Panc1 (cell line): ENCODE measurements at regions not wholly inside any gene's neighbourhood (a gene's known extent, or its start where the extent isn't known, plus 50 kb on each side); places are given as distances from the start of the nearest gene placed in this dataset.

ENCODE experiments used
- ATAC-seq: fragments of 200-7000 bp; cut with Tn5 transposase; 2 replicates; pipeline ENCODE4 v1.9.1; 2020; ENCODE audit warnings: mild to moderate bottlenecking, moderate library complexity
- BruUV-seq: library from RNA; stranded (reverse); fragments of 400-500 nt; replicated peaks from 2 replicates; lab custom pipeline; 2021; lab: Mats Ljungman, UMichigan
- CTCF ChIA-PET: fragments of 300-600 bp; sonication (Branson Sonifier 250); formaldehyde crosslinking; loops from one replicate; lab custom pipeline; 2022; ENCODE audit warnings: antibody characterized with exemption; lab: Charles Lee
- POLR2A ChIA-PET: fragments of 300-600 bp; sonication (Branson Sonifier 250); formaldehyde crosslinking; loops from one replicate; lab custom pipeline; 2022; ENCODE audit warnings: antibody characterized with exemption; lab: Charles Lee
- DNase-seq: peaks from one replicate; pipeline ENCODE4 v3.0.0-alpha.2; 2010; ENCODE audit warnings: low read depth, low spot score
- H3K27ac ChIP-seq: 2 replicates; pipeline ENCODE4 v1.5.1; 2011; ENCODE audit warnings: mild to moderate bottlenecking, low read length, inconsistent platforms
- H3K27me3 ChIP-seq: fragments of 200-500 bp; sonication (Bioruptor generic); 2 replicates; pipeline ENCODE4 v1.6.0; 2014; ENCODE audit warnings: low read length, inconsistent platforms; ENCODE audit not compliant: control insufficient read depth, insufficient read depth
- H3K36me3 ChIP-seq: fragments of 200-500 bp; sonication (Bioruptor generic); 2 replicates; pipeline ENCODE4 v1.5.1; 2014; ENCODE audit warnings: inconsistent platforms, mild to moderate bottlenecking, low read length, moderate library complexity; ENCODE audit not compliant: control insufficient read depth, insufficient read depth
- H3K4me1 ChIP-seq: 2 replicates; pipeline ENCODE4 v1.5.1; 2011; ENCODE audit warnings: inconsistent platforms, mild to moderate bottlenecking, low read length, moderate library complexity; ENCODE audit not compliant: control insufficient read depth, insufficient read depth
- H3K4me3 ChIP-seq, 2 experiments: 2 replicates each; pipeline ENCODE4 v1.5.1; 2011 to 2012; ENCODE audit warnings: low read depth in 2 of 2, low read length in 2 of 2, mild to moderate bottlenecking in 2 of 2, inconsistent platforms in 1 of 2, moderate library complexity in 1 of 2
- H3K9me3 ChIP-seq: fragments of 200-500 bp; sonication (Bioruptor generic); 2 replicates; pipeline ENCODE4 v1.5.1; 2014; ENCODE audit warnings: low read depth, mild to moderate bottlenecking, inconsistent platforms, low read length, moderate library complexity; ENCODE audit not compliant: control insufficient read depth, insufficient read depth
- CTCF ChIP-seq: fragments of 450-650 bp; IDR thresholded peaks from 2 replicates; pipeline ENCODE4 v1.5.1; 2017; ENCODE audit warnings: mild to moderate bottlenecking
- POLR2AphosphoS5 ChIP-seq: IDR thresholded peaks from 2 replicates; pipeline ENCODE4 v1.6.1; 2012; ENCODE audit warnings: mild to moderate bottlenecking, low read depth, low read length, moderate library complexity
- REST ChIP-seq, 2 experiments: IDR thresholded peaks; 2 replicates each; pipeline ENCODE4 v1.6.1; 2011 to 2012; ENCODE audit warnings: low read depth in 2 of 2, control low read depth in 1 of 2, low read length in 1 of 2, mild to moderate bottlenecking in 1 of 2, moderate library complexity in 1 of 2; ENCODE audit not compliant: insufficient read depth in 1 of 2
- SIN3A ChIP-seq: IDR thresholded peaks from 2 replicates; pipeline ENCODE4 v1.6.1; 2012; ENCODE audit warnings: low read depth, mild to moderate bottlenecking, low read length, moderate library complexity, borderline replicate concordance; ENCODE audit not compliant: insufficient read depth
- TCF7L2 ChIP-seq: IDR thresholded peaks from 2 replicates; pipeline ENCODE4 v1.6.1; 2011; ENCODE audit warnings: mild to moderate bottlenecking, low read depth, low read length, inconsistent platforms
- in situ Hi-C: cut with HindIII; loops from 2 replicates; pipeline ENCODE4 v1.10.0; 2016; ENCODE audit warnings: low sequenced_read_pairs, low pct_unique_long_range_greater_than_20kb
- intact Hi-C: fragments of 100-400 bp; cut with micrococcal nuclease; formaldehyde crosslinking; loops from one replicate; pipeline ENCODE4 v1.10.0; 2022; ENCODE audit not compliant: unreplicated experiment

GRCh38 chr6:147641511-147641910 lies 133.0 kb downstream of the SAMD5 start:
- DNase-seq (no peak), ATAC-seq (no peak)
- Histone ChIP-seq H3K9me3 (no peaks in the 10 kb centered on the region), H3K4me1 (no peaks in the 10 kb centered on the region), H3K4me3 (no peak overlapping the region), H3K36me3 (no peaks in the 10 kb centered on the region), H3K27me3 (peaks cover 3% of the 10 kb centered on the region; the same call in 1 of the 2 replicates), H3K27ac (no peak overlapping the region)
- no peak for TF ChIP-seq SIN3A
- no peak for TF ChIP-seq POLR2AphosphoS5
- TF ChIP-seq REST (IDR thresholded peaks at IDR 0.05; ENCODE audit: insufficient read depth in 1 of 2, low read depth in 2 of 2, low read length in 1 of 2): no peak
- TF ChIP-seq TCF7L2: no peak
- TF ChIP-seq CTCF: no peak
- intact Hi-C loops (no loop called here), in situ Hi-C loops (no loop called here)
- ChIA-PET CTCF (no interaction called here), POLR2A (no interaction called here)
- BruUV-seq: no TSS peak

- no peaks in the 10 kb centered on the region for H3K9me3 ChIP-seq
- DNase-seq (no peak), ATAC-seq (no peak)
- CTCF ChIA-PET: no interaction called here
- intact Hi-C loops: no loop called here
- peaks cover 3% of the 10 kb centered on the region; the same call in 1 of the 2 replicates for H3K27me3 ChIP-seq
- H3K4me3 ChIP-seq: no peak overlapping the region
- no peak overlapping the region for H3K27ac ChIP-seq
- BruUV-seq: no TSS peak
- TF ChIP-seq REST (IDR thresholded peaks at IDR 0.05; ENCODE audit: insufficient read depth in 1 of 2, low read depth in 2 of 2, low read length in 1 of 2): no peak
- TF ChIP-seq POLR2AphosphoS5: no peak
- TF ChIP-seq CTCF: no peak
- TF ChIP-seq SIN3A: no peak
- no peak for TF ChIP-seq TCF7L2
- no peaks in the 10 kb centered on the region for H3K36me3 ChIP-seq
- POLR2A ChIA-PET: no interaction called here
- in situ Hi-C loops: no loop called here
- no peaks in the 10 kb centered on the region for H3K4me1 ChIP-seq
These were observed 134.0 kb downstream of the SAMD5 start for GRCh38 chr6:147642458-147642857.
